Activated B cell treated with CpG ODN at 0.5 μM for 24 hours (primary cell): ENCODE measurements at regions not wholly inside any gene's neighbourhood (a gene's known extent, or its start where the extent isn't known, plus 50 kb on each side); places are given as distances from the start of the nearest gene placed in this dataset.

Experiments
- ATAC-seq: fragments of 200-7000 bp; cut with Tn5 transposase; one replicate; pipeline ENCODE4 v1.10.0; 2021; ENCODE audit warnings: low read depth, mild to moderate bottlenecking, moderate library complexity
- CTCF ChIA-PET: fragments of 350-600 bp; sonication (Branson Sonifier 250); formaldehyde crosslinking; loops from one replicate; lab custom pipeline; 2021; ENCODE audit warnings: antibody characterized with exemption; lab: Charles Lee
- POLR2A ChIA-PET: fragments of 350-600 bp; sonication (Branson Sonifier 250); formaldehyde crosslinking; loops from one replicate; lab custom pipeline; 2021; ENCODE audit warnings: antibody characterized with exemption; lab: Charles Lee
- DNase-seq: peaks from one replicate; pipeline ENCODE4 v3.0.0; 2022
- H3K27ac Mint-ChIP-seq: one replicate; pipeline ENCODE4 v1.8.0; 2020; ENCODE audit warnings: mixed read lengths
- H3K27me3 Mint-ChIP-seq: one replicate; pipeline ENCODE4 v1.8.0; 2021; ENCODE audit warnings: mixed read lengths
- H3K36me3 Mint-ChIP-seq: one replicate; pipeline ENCODE4 v1.8.0; 2021; ENCODE audit warnings: low read depth, mixed read lengths
- H3K4me1 Mint-ChIP-seq: one replicate; pipeline ENCODE4 v1.8.0; 2021; ENCODE audit warnings: mixed read lengths
- H3K4me3 Mint-ChIP-seq: one replicate; pipeline ENCODE4 v1.8.0; 2020; ENCODE audit warnings: mild to moderate bottlenecking, mixed read lengths
- H3K9me3 Mint-ChIP-seq: one replicate; pipeline ENCODE4 v1.8.0; 2020; ENCODE audit warnings: mixed read lengths
- intact Hi-C: fragments of 100-400 bp; cut with micrococcal nuclease; formaldehyde crosslinking; loops from one replicate; pipeline ENCODE4 v1.15.1; 2024
- TF ChIP-seq, protein P1 (sequence below): fragments of 200-600 bp; IDR thresholded peaks from one replicate; pipeline ENCODE4 v1.8.0; 2022; ENCODE audit warnings: antibody characterized with exemption, mild to moderate bottlenecking

DNA sequence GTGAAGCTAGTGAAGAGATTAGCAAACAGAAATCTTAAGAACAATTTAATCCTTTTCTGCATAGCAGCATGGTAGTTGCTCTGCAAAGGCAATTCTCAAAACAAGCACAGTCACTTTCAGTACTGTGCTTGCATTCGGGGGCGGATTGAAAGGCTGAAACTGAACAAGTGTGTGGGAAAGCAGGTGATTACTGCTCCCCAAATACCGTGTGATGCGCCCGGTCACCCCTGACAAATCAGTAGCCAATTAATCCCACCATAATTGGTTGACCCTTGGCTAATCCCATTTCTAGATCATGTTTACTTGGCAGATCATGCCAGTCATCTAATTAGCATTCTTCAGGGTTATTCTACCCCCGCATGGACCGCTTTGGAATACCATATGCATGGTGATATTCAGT lies 76.5 kb upstream of the ADRB1 start:
- DNase-seq (no peak), ATAC-seq (no peak)
- ChIA-PET CTCF (no interaction called here), POLR2A (no interaction called here)
- TF ChIP-seq, protein P1, sequence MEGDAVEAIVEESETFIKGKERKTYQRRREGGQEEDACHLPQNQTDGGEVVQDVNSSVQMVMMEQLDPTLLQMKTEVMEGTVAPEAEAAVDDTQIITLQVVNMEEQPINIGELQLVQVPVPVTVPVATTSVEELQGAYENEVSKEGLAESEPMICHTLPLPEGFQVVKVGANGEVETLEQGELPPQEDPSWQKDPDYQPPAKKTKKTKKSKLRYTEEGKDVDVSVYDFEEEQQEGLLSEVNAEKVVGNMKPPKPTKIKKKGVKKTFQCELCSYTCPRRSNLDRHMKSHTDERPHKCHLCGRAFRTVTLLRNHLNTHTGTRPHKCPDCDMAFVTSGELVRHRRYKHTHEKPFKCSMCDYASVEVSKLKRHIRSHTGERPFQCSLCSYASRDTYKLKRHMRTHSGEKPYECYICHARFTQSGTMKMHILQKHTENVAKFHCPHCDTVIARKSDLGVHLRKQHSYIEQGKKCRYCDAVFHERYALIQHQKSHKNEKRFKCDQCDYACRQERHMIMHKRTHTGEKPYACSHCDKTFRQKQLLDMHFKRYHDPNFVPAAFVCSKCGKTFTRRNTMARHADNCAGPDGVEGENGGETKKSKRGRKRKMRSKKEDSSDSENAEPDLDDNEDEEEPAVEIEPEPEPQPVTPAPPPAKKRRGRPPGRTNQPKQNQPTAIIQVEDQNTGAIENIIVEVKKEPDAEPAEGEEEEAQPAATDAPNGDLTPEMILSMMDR = no peak
- Mint-ChIP-seq H3K27ac (no peak overlapping the region), H3K4me3 (no peak overlapping the region), H3K27me3 (no peaks in the 10 kb centered on the region), H3K9me3 (peaks cover 7% of the 10 kb centered on the region), H3K4me1 (no peaks in the 10 kb centered on the region), H3K36me3 (no peaks in the 10 kb centered on the region)
- intact Hi-C loops = no loop called here

DNA sequence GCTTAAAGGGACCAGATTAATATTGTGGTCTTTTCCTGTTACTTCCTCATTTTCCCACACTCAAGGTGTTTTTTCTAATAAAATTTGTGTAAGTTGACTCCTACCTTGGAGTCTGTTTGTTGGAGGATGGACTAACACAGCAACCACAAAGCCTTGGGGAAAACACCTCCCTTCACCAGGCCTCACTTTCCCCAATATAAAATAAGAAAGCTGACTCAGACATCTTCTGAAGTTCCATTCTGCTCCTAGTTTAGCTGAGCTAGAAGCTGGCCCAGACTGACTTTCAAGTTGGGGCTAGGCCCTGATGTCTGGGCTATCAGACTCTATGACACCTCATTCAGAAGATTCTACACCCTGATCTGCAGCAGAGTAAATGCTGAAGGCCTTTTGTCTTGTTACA lies 73.0 kb upstream of the ADRB1 start:
- CTCF ChIA-PET = no interaction called here
- DNase-seq = no peak
- TF ChIP-seq, protein P1 = no peak
- Mint-ChIP-seq H3K4me1 (no peaks in the 10 kb centered on the region), H3K27ac (no peak overlapping the region), H3K36me3 (no peaks in the 10 kb centered on the region), H3K4me3 (no peak overlapping the region), H3K27me3 (peaks cover 11% of the 10 kb centered on the region), H3K9me3 (peaks cover 7% of the 10 kb centered on the region)
- intact Hi-C loops = no loop called here
- POLR2A ChIA-PET = no interaction called here
- ATAC-seq = no peak

DNA sequence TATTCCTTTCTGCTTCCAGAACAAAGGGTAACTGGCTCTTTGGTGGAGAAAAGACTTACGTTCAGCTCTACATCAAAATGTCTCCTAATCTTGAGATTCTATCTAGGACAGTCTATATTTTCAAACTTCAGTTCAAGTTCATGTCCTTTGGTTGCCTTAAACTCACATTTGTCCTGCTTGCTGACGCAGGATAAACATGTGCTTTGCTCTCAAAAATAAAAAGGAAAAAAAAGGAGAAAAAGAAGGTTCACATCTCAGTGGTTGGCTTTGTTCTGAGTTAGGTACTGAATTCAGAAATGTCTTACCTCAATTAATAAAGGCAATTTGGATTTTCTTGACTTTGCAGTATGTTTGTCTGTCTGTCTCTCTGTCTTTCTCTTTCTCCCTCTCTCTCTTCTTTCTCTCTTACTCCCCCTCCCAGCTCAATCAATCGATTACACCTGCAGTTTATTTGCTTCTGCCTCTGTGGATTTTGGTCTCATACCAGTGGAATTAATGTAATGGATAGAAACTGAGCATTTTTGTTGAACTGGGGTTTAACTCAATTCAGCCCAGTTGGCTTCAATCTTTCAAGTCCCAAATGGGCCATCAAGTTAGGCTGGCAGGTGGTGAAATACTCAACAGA lies 72.2 kb upstream of the ADRB1 start:
- H3K9me3 Mint-ChIP-seq = peaks cover 7% of the 10 kb centered on the region
- H3K4me1 Mint-ChIP-seq = no peaks in the 10 kb centered on the region
- DNase-seq (no peak), ATAC-seq (no peak)
- no peak overlapping the region for H3K27ac Mint-ChIP-seq
- H3K27me3 Mint-ChIP-seq = peaks cover 11% of the 10 kb centered on the region
- ChIA-PET POLR2A (no interaction called here), CTCF (no interaction called here)
- intact Hi-C loops = no loop called here
- TF ChIP-seq, protein P1 = no peak
- no peak overlapping the region for H3K4me3 Mint-ChIP-seq
- no peaks in the 10 kb centered on the region for H3K36me3 Mint-ChIP-seq

DNA sequence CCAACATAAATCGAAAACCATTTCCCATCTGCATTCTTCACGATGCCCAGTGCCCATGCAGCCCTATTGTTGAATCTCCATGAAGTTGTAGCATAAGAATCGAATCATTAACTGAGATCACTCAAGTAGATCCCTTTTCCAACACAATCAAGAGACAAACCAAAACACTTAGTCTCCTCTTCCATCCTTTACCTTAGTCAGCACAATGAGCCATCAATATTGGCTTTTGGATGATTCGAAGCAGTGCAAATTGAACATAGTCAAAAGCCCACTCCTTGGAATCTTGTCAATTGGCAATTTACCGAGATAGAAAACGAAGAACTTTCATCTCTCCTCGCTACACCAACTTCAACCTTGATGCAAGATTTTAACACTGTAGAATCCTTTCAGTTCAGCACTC lies 66.5 kb upstream of the ADRB1 start:
- H3K27ac Mint-ChIP-seq = no peak overlapping the region
- ChIA-PET POLR2A (no interaction called here), CTCF (no interaction called here)
- H3K27me3 Mint-ChIP-seq = peaks cover 11% of the 10 kb centered on the region
- H3K4me1 Mint-ChIP-seq = no peaks in the 10 kb centered on the region
- no peaks in the 10 kb centered on the region for H3K9me3 Mint-ChIP-seq
- intact Hi-C loops = no loop called here
- ATAC-seq (no peak), DNase-seq (no peak)
- H3K4me3 Mint-ChIP-seq = no peak overlapping the region
- no peaks in the 10 kb centered on the region for H3K36me3 Mint-ChIP-seq
- TF ChIP-seq, protein P1 = no peak

DNA sequence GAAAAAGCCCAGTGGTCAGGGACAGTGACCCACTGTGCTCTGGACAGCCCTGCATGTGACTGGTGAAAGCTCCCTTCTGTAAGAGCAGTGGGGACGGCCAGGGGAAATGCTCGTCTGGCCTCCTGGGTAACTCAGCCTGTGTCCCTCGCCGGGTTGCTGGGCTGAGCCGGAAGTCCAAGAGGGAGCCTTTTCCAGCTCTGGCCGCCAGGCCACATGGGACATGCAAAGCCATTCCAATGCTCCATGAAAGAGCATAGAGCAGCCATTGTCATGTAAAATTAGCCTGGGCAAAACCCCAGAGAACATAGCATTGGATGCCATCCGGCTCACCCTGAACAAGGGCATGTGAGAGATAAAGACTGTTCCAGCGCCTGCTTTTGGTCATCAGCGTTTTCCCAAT lies 64.9 kb upstream of the ADRB1 start:
- POLR2A ChIA-PET = no interaction called here
- ATAC-seq = no peak
- Mint-ChIP-seq H3K9me3 (no peaks in the 10 kb centered on the region), H3K4me3 (no peak overlapping the region), H3K36me3 (no peaks in the 10 kb centered on the region), H3K27ac (no peak overlapping the region), H3K4me1 (no peaks in the 10 kb centered on the region), H3K27me3 (peaks cover 5% of the 10 kb centered on the region)
- intact Hi-C loops = no loop called here
- no peak for DNase-seq
- CTCF ChIA-PET = no interaction called here
- TF ChIP-seq, protein P1 = no peak
